Esophagus squamous epithelium (tissue), 4 donors: ENCODE measurements at regions not wholly inside any gene's neighbourhood (a gene's known extent, or its start where the extent isn't known, plus 50 kb on each side); places are given as distances from the start of the nearest gene placed in this dataset.

Experiments
- POLR2A ChIP-seq, 4 donors: fragments of 450-650 bp; IDR thresholded peaks; one replicate each; pipeline ENCODE4 v1.6.1; 2017; ENCODE audit warnings: antibody characterized with exemption in 4 of 4, mild to moderate bottlenecking in 4 of 4, moderate library complexity in 3 of 4
- TF ChIP-seq, protein P1 (sequence below), 6 experiments: fragments of 450-650 bp in 4 of 6; fragments of 200-600 bp in 2 of 6; sonication (generic) in 2 of 6; IDR thresholded peaks; one replicate each; pipeline ENCODE4 v1.5.1; 2016 to 2019; ENCODE audit warnings: antibody characterized with exemption in 6 of 6, mild to moderate bottlenecking in 4 of 6, moderate library complexity in 4 of 6

DNA sequence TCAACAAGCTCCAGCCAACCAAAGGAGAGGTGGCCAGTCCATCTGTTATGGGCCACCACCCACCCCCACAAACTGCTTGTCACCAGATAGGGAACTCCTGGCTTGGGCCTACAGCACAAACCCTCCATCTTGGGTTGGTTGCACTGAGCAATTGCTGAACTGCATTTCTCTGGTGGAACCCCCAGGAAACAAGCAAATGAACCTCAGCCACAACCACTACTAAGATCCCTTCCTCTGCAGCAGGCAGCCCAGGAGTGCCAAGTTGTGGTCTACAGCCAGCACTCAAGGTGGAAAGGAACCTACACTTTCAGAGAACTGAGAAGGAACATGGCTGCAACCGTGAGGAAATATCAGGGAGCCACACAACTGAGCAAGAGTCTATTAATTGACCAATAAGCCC, 171.6 kb downstream of the TMEM200A start:
- TF ChIP-seq, protein P1, sequence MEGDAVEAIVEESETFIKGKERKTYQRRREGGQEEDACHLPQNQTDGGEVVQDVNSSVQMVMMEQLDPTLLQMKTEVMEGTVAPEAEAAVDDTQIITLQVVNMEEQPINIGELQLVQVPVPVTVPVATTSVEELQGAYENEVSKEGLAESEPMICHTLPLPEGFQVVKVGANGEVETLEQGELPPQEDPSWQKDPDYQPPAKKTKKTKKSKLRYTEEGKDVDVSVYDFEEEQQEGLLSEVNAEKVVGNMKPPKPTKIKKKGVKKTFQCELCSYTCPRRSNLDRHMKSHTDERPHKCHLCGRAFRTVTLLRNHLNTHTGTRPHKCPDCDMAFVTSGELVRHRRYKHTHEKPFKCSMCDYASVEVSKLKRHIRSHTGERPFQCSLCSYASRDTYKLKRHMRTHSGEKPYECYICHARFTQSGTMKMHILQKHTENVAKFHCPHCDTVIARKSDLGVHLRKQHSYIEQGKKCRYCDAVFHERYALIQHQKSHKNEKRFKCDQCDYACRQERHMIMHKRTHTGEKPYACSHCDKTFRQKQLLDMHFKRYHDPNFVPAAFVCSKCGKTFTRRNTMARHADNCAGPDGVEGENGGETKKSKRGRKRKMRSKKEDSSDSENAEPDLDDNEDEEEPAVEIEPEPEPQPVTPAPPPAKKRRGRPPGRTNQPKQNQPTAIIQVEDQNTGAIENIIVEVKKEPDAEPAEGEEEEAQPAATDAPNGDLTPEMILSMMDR (IDR thresholded peaks at IDR 0.05), result no peak
- TF ChIP-seq POLR2A (IDR thresholded peaks at IDR 0.05), result no peak
